Trophoblast cell (in vitro differentiated cells and primary cell): ENCODE measurements at regions not wholly inside any gene's neighbourhood (a gene's known extent, or its start where the extent isn't known, plus 50 kb on each side); places are given as distances from the start of the nearest gene placed in this dataset.

Experiments
- DNase-seq, 2 donors: peaks; one replicate each; pipeline ENCODE4 v3.0.0-alpha.2; 2016
- H2AFZ ChIP-seq: 2 replicates; pipeline ENCODE4 v1.6.1; 2013; ENCODE audit warnings: low read length, moderate library complexity, mild to moderate bottlenecking; ENCODE audit not compliant: insufficient read depth, poor library complexity
- H2AK5ac ChIP-seq: 2 replicates; pipeline ENCODE4 v1.6.1; 2013; ENCODE audit warnings: mild to moderate bottlenecking, low read length
- H2BK120ac ChIP-seq: 2 replicates; pipeline ENCODE4 v1.6.1; 2013; ENCODE audit warnings: low read length, mild to moderate bottlenecking, moderate library complexity; ENCODE audit not compliant: insufficient read depth, poor library complexity
- H2BK12ac ChIP-seq: 2 replicates; pipeline ENCODE4 v1.6.1; 2013; ENCODE audit warnings: mild to moderate bottlenecking, low read length, moderate library complexity
- H2BK5ac ChIP-seq: 2 replicates; pipeline ENCODE4 v1.6.1; 2013; ENCODE audit warnings: low read length, low read depth, moderate library complexity, mild to moderate bottlenecking; ENCODE audit not compliant: poor library complexity
- H3K14ac ChIP-seq: 2 replicates; pipeline ENCODE4 v1.6.1; 2013; ENCODE audit warnings: mild to moderate bottlenecking, low read length
- H3K18ac ChIP-seq: 2 replicates; pipeline ENCODE4 v1.6.1; 2013; ENCODE audit warnings: mild to moderate bottlenecking, low read length
- H3K23ac ChIP-seq: 2 replicates; pipeline ENCODE4 v1.6.1; 2013; ENCODE audit warnings: low read length
- H3K27ac ChIP-seq: 2 replicates; pipeline ENCODE4 v1.5.1; 2013; ENCODE audit warnings: low read depth, mild to moderate bottlenecking, inconsistent platforms, low read length, moderate library complexity
- H3K27me3 ChIP-seq: 2 replicates; pipeline ENCODE4 v1.6.1; 2013; ENCODE audit warnings: inconsistent platforms, mild to moderate bottlenecking, low read length, moderate library complexity; ENCODE audit not compliant: insufficient read depth
- H3K36me3 ChIP-seq, 2 experiments: 1 replicate in 1 of 2; 2 replicates in 1 of 2; pipeline ENCODE4 v1.6.1; 2013; ENCODE audit warnings: low read length in 2 of 2, mild to moderate bottlenecking in 2 of 2, moderate library complexity in 1 of 2; ENCODE audit not compliant: insufficient read depth in 2 of 2, control insufficient read depth in 1 of 2
- H3K4ac ChIP-seq: 2 replicates; pipeline ENCODE4 v1.6.1; 2013; ENCODE audit warnings: low read depth, mild to moderate bottlenecking, low read length, moderate library complexity
- H3K4me1 ChIP-seq, 2 experiments: 1 replicate in 1 of 2; 2 replicates in 1 of 2; pipeline ENCODE4 v1.6.1; 2013; ENCODE audit warnings: low read length in 2 of 2, mild to moderate bottlenecking in 2 of 2, moderate library complexity in 1 of 2; ENCODE audit not compliant: insufficient read depth in 2 of 2, control insufficient read depth in 1 of 2
- H3K4me2 ChIP-seq: 2 replicates; pipeline ENCODE4 v1.6.1; 2013; ENCODE audit warnings: inconsistent platforms, mild to moderate bottlenecking, low read length, moderate library complexity
- H3K4me3 ChIP-seq: 2 replicates; pipeline ENCODE4 v1.5.1; 2013; ENCODE audit warnings: mild to moderate bottlenecking, low read depth, low read length, inconsistent platforms
- H3K79me1 ChIP-seq: one replicate; pipeline ENCODE4 v1.6.1; 2013; ENCODE audit warnings: low read length
- H3K79me2 ChIP-seq: 2 replicates; pipeline ENCODE4 v1.6.1; 2013; ENCODE audit warnings: low read length, mild to moderate bottlenecking; ENCODE audit not compliant: control insufficient read depth, insufficient read depth, poor library complexity
- H3K9ac ChIP-seq: 2 replicates; pipeline ENCODE4 v1.6.1; 2013; ENCODE audit warnings: mild to moderate bottlenecking, low read length
- H3K9me3 ChIP-seq: 2 replicates; pipeline ENCODE4 v1.6.1; 2013; ENCODE audit warnings: low read depth, mild to moderate bottlenecking, control low read depth, inconsistent platforms, low read length; ENCODE audit not compliant: insufficient read depth
- H4K12ac ChIP-seq: 2 replicates; pipeline ENCODE4 v1.6.1; 2013; ENCODE audit warnings: low read depth, mild to moderate bottlenecking, low read length, moderate library complexity
- H4K8ac ChIP-seq: 2 replicates; pipeline ENCODE4 v1.6.1; 2013; ENCODE audit warnings: low read depth, mild to moderate bottlenecking, low read length, moderate library complexity
- H4K91ac ChIP-seq: one replicate; pipeline ENCODE4 v1.6.1; 2013; ENCODE audit warnings: low read depth, mild to moderate bottlenecking, low read length, moderate library complexity
- WGBS: extraction: QIAGEN DNeasy Blood & Tissue Kit; methylation state at CpG from one replicate; pipeline ENCODE4 v1.1.7; 2013; ENCODE audit warnings: missing lambda C conversion rate; ENCODE audit not compliant: insufficient read length, insufficient coverage; ENCODE audit errors: extremely low coverage; 5-methylcytosine and 5-hydroxymethylcytosine counted together

DNA sequence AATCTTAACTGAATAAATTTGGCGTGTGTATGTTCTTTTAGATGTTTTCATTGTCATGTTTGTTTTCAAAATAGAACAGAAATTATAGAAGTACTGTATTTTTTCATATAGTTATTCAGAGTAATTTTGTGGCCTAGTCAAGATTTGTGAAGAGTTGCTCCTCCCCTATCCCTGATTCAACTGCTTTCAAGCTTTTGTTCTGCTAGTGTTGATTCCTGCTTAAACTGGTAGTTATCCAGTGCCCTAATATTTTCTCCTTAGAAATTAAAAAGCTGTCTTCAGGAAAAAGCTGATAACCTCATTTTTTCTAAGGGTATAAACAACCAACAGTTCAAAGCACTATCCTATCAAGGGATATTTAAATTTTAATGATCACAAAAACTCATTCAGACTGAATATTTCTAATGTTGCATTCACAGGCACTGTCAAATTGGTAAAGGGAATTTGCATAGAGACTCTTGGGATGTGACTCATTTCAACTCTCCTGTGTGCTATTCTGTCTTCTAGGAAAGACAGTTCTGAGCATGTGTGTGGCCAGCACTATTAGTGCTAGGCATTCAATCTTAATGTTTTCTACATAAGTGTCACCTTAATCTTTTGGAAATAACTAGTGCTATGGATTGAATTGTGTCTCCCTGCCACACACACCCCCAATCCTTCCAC is 1776.0 kb downstream of the LRRC4C start:
- H3K18ac ChIP-seq, result no peak overlapping the region
- H2AFZ ChIP-seq, result no peak overlapping the region
- no peak overlapping the region for H2BK120ac ChIP-seq
- no peaks in the 10 kb centered on the region for H3K79me1 ChIP-seq
- H3K14ac ChIP-seq, result no peak overlapping the region
- H3K36me3 ChIP-seq, result no peaks in the 10 kb centered on the region
- H3K4ac ChIP-seq, result no peak overlapping the region
- no peak for DNase-seq
- no peak overlapping the region for H2BK5ac ChIP-seq
- no peak overlapping the region for H3K4me3 ChIP-seq
- no peak overlapping the region for H4K12ac ChIP-seq
- no peak overlapping the region for H2BK12ac ChIP-seq
- no peak overlapping the region for H4K8ac ChIP-seq
- no peak overlapping the region for H2AK5ac ChIP-seq
- no peak overlapping the region for H3K27ac ChIP-seq
- WGBS, result no CpG with 5 or more reads among the region's 1 CpG
- no peak overlapping the region for H3K4me2 ChIP-seq
- H3K4me1 ChIP-seq, result no peaks in the 10 kb centered on the region
- no peaks in the 10 kb centered on the region for H3K79me2 ChIP-seq
- no peak overlapping the region for H3K23ac ChIP-seq
- no peak overlapping the region for H3K9ac ChIP-seq
- H3K27me3 ChIP-seq, result no peaks in the 10 kb centered on the region
- no peak overlapping the region for H4K91ac ChIP-seq
- H3K9me3 ChIP-seq, result peaks cover 3% of the 10 kb centered on the region

DNA sequence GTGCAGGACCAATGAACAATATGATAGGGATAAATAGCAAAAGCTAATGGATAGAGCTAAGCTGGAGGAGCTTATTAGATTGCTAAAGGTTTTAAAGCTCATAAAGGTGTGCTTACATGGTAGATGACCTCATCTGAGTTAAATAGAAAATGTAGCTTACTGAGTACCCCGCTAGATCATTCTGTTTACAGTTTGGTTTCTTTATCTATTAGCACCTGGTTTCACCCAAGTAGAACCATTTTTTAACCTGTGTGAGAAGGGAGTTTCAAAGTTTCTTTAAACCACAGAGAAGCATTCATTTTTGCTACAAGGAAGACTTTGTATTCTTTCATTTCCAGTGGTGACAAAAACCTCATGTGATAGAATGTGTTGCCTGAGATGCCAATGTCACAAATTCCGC is 1778.0 kb downstream of the LRRC4C start:
- Histone ChIP-seq H4K91ac (no peak overlapping the region), H3K14ac (no peak overlapping the region), H2BK120ac (no peak overlapping the region), H3K4me1 (no peaks in the 10 kb centered on the region), H4K12ac (no peak overlapping the region), H3K4me2 (no peak overlapping the region), H3K4me3 (no peak overlapping the region), H3K79me2 (no peaks in the 10 kb centered on the region), H3K4ac (no peak overlapping the region), H3K9ac (no peak overlapping the region), H3K18ac (no peak overlapping the region), H3K27me3 (no peaks in the 10 kb centered on the region), H2BK12ac (no peak overlapping the region), H2BK5ac (no peak overlapping the region), H3K27ac (no peak overlapping the region), H3K9me3 (peaks cover 3% of the 10 kb centered on the region), H3K36me3 (no peaks in the 10 kb centered on the region), H2AFZ (no peak overlapping the region), H2AK5ac (no peak overlapping the region), H4K8ac (no peak overlapping the region), H3K79me1 (no peaks in the 10 kb centered on the region), H3K23ac (no peak overlapping the region)
- no CpG with 5 or more reads among the region's 2 CpGs for WGBS
- no peak for DNase-seq

DNA sequence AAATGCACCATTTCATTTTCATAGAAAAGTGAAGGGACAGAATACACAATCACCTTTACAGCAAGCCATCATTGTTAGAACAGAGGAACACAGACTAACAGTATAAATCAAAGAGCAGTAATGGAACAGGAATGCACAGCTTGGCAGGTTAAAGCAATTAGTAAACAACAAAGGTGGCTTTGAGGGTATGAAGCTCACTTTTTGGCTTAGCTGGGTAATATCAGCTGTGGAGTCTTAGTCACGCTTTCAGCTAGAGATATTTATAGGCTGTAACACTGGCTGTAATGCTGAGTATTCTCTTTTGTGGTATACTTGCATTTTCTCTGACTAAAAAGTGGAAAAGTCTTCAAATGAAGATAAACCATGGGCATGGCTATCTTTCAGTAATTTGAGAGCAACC is 1780.5 kb downstream of the LRRC4C start:
- DNase-seq, result no peak
- H2AFZ ChIP-seq, result no peak overlapping the region
- no peaks in the 10 kb centered on the region for H3K79me1 ChIP-seq
- H4K8ac ChIP-seq, result no peak overlapping the region
- H3K23ac ChIP-seq, result no peak overlapping the region
- H2BK5ac ChIP-seq, result no peak overlapping the region
- no peak overlapping the region for H3K18ac ChIP-seq
- H3K9ac ChIP-seq, result no peak overlapping the region
- no peak overlapping the region for H2BK12ac ChIP-seq
- H4K12ac ChIP-seq, result no peak overlapping the region
- no CpG with 5 or more reads among the region's 1 CpG for WGBS
- H4K91ac ChIP-seq, result no peak overlapping the region
- H2AK5ac ChIP-seq, result no peak overlapping the region
- no peak overlapping the region for H2BK120ac ChIP-seq
- no peaks in the 10 kb centered on the region for H3K36me3 ChIP-seq
- no peak overlapping the region for H3K4ac ChIP-seq
- H3K4me1 ChIP-seq, result no peaks in the 10 kb centered on the region
- no peak overlapping the region for H3K4me2 ChIP-seq
- H3K27ac ChIP-seq, result no peak overlapping the region
- H3K14ac ChIP-seq, result no peak overlapping the region
- peaks cover 3% of the 10 kb centered on the region for H3K9me3 ChIP-seq
- no peaks in the 10 kb centered on the region for H3K79me2 ChIP-seq
- H3K4me3 ChIP-seq, result no peak overlapping the region
- no peaks in the 10 kb centered on the region for H3K27me3 ChIP-seq

DNA sequence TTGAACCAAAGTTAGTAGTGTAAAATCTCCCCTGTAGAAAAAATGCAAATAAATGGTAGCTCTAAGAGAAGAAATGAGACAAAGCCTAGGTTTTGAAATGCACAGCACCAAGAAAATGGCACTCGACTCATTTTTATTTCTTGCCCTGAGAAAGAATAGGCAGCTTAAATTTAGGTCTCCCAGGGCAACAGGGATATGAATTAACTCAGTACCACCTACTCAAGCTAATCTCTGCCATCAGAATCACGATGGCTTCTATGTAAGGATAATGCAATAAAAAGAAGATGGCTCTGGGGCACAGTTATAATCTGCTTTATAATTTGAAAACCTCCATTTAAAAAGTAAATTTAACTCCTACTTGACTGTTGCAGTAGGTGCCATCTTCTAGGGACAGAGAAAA is 1784.3 kb downstream of the LRRC4C start:
- Histone ChIP-seq H3K9ac (no peak overlapping the region), H3K4me3 (no peak overlapping the region), H3K4me1 (no peaks in the 10 kb centered on the region), H4K91ac (no peak overlapping the region), H3K27me3 (no peaks in the 10 kb centered on the region), H2AK5ac (no peak overlapping the region), H3K79me1 (no peaks in the 10 kb centered on the region), H2AFZ (no peak overlapping the region), H3K27ac (no peak overlapping the region), H2BK12ac (no peak overlapping the region), H3K4me2 (no peak overlapping the region), H2BK120ac (no peak overlapping the region), H3K36me3 (no peaks in the 10 kb centered on the region), H3K79me2 (no peaks in the 10 kb centered on the region), H4K12ac (no peak overlapping the region), H2BK5ac (no peak overlapping the region), H3K4ac (no peak overlapping the region), H3K23ac (no peak overlapping the region), H3K14ac (no peak overlapping the region), H3K9me3 (peaks cover 3% of the 10 kb centered on the region), H3K18ac (no peak overlapping the region), H4K8ac (no peak overlapping the region)
- no CpG with 5 or more reads among the region's 2 CpGs for WGBS
- DNase-seq, result no peak
